Sciatic nerve (tissue), 2 donors: ENCODE measurements at regions not wholly inside any gene's neighbourhood (a gene's known extent, or its start where the extent isn't known, plus 50 kb on each side); places are given as distances from the start of the nearest gene placed in this dataset.

Source experiments
- ATAC-seq: fragments of 200-7000 bp; cut with Tn5 transposase; one replicate; pipeline ENCODE4 v1.9.1; 2020; ENCODE audit warnings: mild to moderate bottlenecking, moderate library complexity
- DNase-seq: peaks from one replicate; pipeline ENCODE4 v3.0.0-alpha.2; 2020; ENCODE audit warnings: low spot score
- intact Hi-C: fragments of 100-400 bp; cut with DNase I; formaldehyde crosslinking; loops from one replicate; pipeline ENCODE4 v1.14.2; 2022
- donor health status: DM: no; HTN: no; CAD: no.
- donor health status: DM: no; HTN: no; CAD: no.

GRCh38 chr12:118589162-118589561 lies 212.8 kb downstream of the SUDS3 start:
- DNase-seq (no peak), ATAC-seq (no peak)
- intact Hi-C loops: no loop called here

- ATAC-seq (no peak), DNase-seq (no peak)
- intact Hi-C loops: no loop called here
Observed at GRCh38 chr12:118590406-118591150, 214.2 kb downstream of the SUDS3 start.

- DNase-seq: no peak
- intact Hi-C loops: no loop called here
- no peak for ATAC-seq
Observed at GRCh38 chr12:118603610-118604361, 227.4 kb downstream of the SUDS3 start.

- intact Hi-C loops: no loop called here
- DNase-seq (no peak), ATAC-seq (no peak)
Observed at GRCh38 chr12:118606690-118607089, 230.3 kb downstream of the SUDS3 start.

GRCh38 chr12:118607831-118608230 lies 231.5 kb downstream of the SUDS3 start:
- no peak for DNase-seq
- intact Hi-C loops: no loop called here
- no peak for ATAC-seq

- intact Hi-C loops: no loop called here
- no peak for ATAC-seq
- DNase-seq: no peak
Observed at GRCh38 chr12:118608770-118609344, 232.5 kb downstream of the SUDS3 start.

GRCh38 chr12:118611295-118611694 lies 234.9 kb downstream of the SUDS3 start:
- ATAC-seq (no peak), DNase-seq (no peak)
- intact Hi-C loops: no loop called here

- DNase-seq (no peak), ATAC-seq (no peak)
- intact Hi-C loops: no loop called here
Observed at GRCh38 chr12:118611770-118612169, 235.4 kb downstream of the SUDS3 start.

GRCh38 chr12:118617611-118618450 lies 241.5 kb downstream of the SUDS3 start:
- intact Hi-C loops: no loop called here
- DNase-seq (no peak), ATAC-seq (no peak)

GRCh38 chr12:118618695-118619094 lies 242.3 kb downstream of the SUDS3 start:
- intact Hi-C loops: no loop called here
- DNase-seq: no peak
- no peak for ATAC-seq

GRCh38 chr12:118625050-118625675 lies 248.8 kb downstream of the SUDS3 start:
- intact Hi-C loops: no loop called here
- ATAC-seq (peak; percentile 74), DNase-seq (no peak)

- intact Hi-C loops: no loop called here
- ATAC-seq: no peak
- no peak for DNase-seq
Observed at GRCh38 chr12:118633071-118633470, 256.7 kb downstream of the SUDS3 start.

- no peak for DNase-seq
- intact Hi-C loops: no loop called here
- no peak for ATAC-seq
Observed at GRCh38 chr12:118635276-118635675, 258.9 kb downstream of the SUDS3 start.

GRCh38 chr12:118637767-118638370 lies 261.5 kb downstream of the SUDS3 start:
- ATAC-seq (no peak), DNase-seq (no peak)
- intact Hi-C loops: no loop called here

- DNase-seq (no peak), ATAC-seq (no peak)
- intact Hi-C loops: no loop called here
Observed at GRCh38 chr12:118641249-118641648, 264.9 kb downstream of the SUDS3 start.

GRCh38 chr12:118645219-118645618 lies 268.9 kb downstream of the SUDS3 start:
- DNase-seq (no peak), ATAC-seq (no peak)
- intact Hi-C loops: no loop called here

GRCh38 chr12:118649765-118650585 lies 273.6 kb downstream of the SUDS3 start:
- ATAC-seq (no peak), DNase-seq (no peak)
- intact Hi-C loops: no loop called here

GRCh38 chr12:118650586-118650960 lies 274.2 kb downstream of the SUDS3 start:
- DNase-seq (no peak), ATAC-seq (no peak)
- intact Hi-C loops: no loop called here
